Gastroesophageal sphincter (tissue), 3 donors: ENCODE measurements at regions not wholly inside any gene's neighbourhood (a gene's known extent, or its start where the extent isn't known, plus 50 kb on each side); places are given as distances from the start of the nearest gene placed in this dataset.

Experiments used
- CTCF ChIP-seq, 4 experiments: fragments of 200-600 bp in 2 of 4; fragments of 450-650 bp in 2 of 4; sonication (generic) in 1 of 4; IDR thresholded peaks; one replicate each; pipeline ENCODE4 v1.5.1; 2017 to 2019; ENCODE audit warnings: antibody characterized with exemption in 4 of 4, mild to moderate bottlenecking in 2 of 4, moderate library complexity in 2 of 4
- EP300 ChIP-seq: sonication (generic); formaldehyde crosslinking; IDR thresholded peaks from one replicate; pipeline ENCODE4 v1.6.1; 2017; ENCODE audit warnings: antibody characterized with exemption, mild to moderate bottlenecking

GRCh38 chr15:39400821-39401550, 179.9 kb upstream of the THBS1 start:
- TF ChIP-seq CTCF (IDR thresholded peaks at IDR 0.05) (no peak), EP300 (no peak)
